Tibial artery (tissue), 4 donors: ENCODE measurements at regions not wholly inside any gene's neighbourhood (a gene's known extent, or its start where the extent isn't known, plus 50 kb on each side); places are given as distances from the start of the nearest gene placed in this dataset.

Experiments used
- DNase-seq, 2 donors: peaks; one replicate each; pipeline ENCODE4 v3.0.0-alpha.2; 2019
- H3K27ac ChIP-seq, 2 donors: fragments of 200-600 bp; sonication (generic) in 1 of 2; 1 replicate in 1 of 2; 2 replicates in 1 of 2; pipeline ENCODE4 v1.5.1; 2018 to 2019; ENCODE audit warnings: mild to moderate bottlenecking in 1 of 2
- H3K27me3 ChIP-seq, 2 donors: fragments of 200-600 bp; sonication (generic) in 1 of 2; one replicate each; pipeline versions ENCODE4 v1.5.1 to v1.6.0; 2016 to 2019
- H3K36me3 ChIP-seq, 3 donors: fragments of 200-600 bp; sonication (generic) in 2 of 3; one replicate each; pipeline ENCODE4 v1.5.1; 2016 to 2019; ENCODE audit warnings: mild to moderate bottlenecking in 2 of 3
- H3K4me1 ChIP-seq, 4 donors: fragments of 200-600 bp; sonication (generic) in 2 of 4; 1 replicate in 3 of 4; 2 replicates in 1 of 4; pipeline ENCODE4 v1.5.1; 2016 to 2019
- H3K4me3 ChIP-seq, 2 donors: fragments of 200-600 bp; sonication (generic) in 1 of 2; 1 replicate in 1 of 2; 2 replicates in 1 of 2; pipeline ENCODE4 v1.5.1; 2018 to 2019; ENCODE audit warnings: mild to moderate bottlenecking in 2 of 2
- H3K9me3 ChIP-seq, 3 donors: fragments of 200-600 bp; sonication (generic) in 1 of 3; one replicate each; pipeline ENCODE4 v1.5.1; 2016 to 2019
- intact Hi-C: fragments of 100-400 bp; cut with DNase I; formaldehyde crosslinking; loops from one replicate; pipeline ENCODE4 v1.15.0; 2023; ENCODE audit warnings: low total_unique reads
- TF ChIP-seq, protein P1 (sequence below), 2 experiments: fragments of 200-600 bp in 1 of 2; fragments of 450-650 bp in 1 of 2; IDR thresholded peaks; one replicate each; pipeline ENCODE4 v1.5.1; 2017 to 2019; ENCODE audit warnings: antibody characterized with exemption in 2 of 2, mild to moderate bottlenecking in 1 of 2, moderate library complexity in 1 of 2

DNA sequence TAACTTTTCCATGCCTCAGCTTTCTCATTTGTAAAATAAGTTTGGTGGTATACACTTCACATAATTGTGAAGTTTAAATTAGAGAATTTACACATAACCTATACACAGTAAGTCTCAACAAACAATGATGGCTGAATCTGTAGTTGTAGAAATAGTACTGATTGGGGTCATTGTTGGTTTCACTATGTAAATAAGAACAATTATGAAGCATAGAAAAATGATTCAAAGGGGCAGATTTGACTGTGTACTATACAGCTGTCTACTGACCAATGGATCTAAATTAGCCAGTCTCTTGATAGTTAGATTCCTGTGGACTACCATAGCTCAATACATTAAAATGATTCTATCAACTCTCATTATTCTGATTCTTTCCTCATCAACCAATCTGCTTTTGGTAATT is 181.1 kb upstream of the STXBP5 start:
- no peaks in the 10 kb centered on the region for H3K27me3 ChIP-seq
- H3K27ac ChIP-seq = no peak overlapping the region
- DNase-seq = no peak
- no peaks in the 10 kb centered on the region for H3K36me3 ChIP-seq
- TF ChIP-seq, protein P1, sequence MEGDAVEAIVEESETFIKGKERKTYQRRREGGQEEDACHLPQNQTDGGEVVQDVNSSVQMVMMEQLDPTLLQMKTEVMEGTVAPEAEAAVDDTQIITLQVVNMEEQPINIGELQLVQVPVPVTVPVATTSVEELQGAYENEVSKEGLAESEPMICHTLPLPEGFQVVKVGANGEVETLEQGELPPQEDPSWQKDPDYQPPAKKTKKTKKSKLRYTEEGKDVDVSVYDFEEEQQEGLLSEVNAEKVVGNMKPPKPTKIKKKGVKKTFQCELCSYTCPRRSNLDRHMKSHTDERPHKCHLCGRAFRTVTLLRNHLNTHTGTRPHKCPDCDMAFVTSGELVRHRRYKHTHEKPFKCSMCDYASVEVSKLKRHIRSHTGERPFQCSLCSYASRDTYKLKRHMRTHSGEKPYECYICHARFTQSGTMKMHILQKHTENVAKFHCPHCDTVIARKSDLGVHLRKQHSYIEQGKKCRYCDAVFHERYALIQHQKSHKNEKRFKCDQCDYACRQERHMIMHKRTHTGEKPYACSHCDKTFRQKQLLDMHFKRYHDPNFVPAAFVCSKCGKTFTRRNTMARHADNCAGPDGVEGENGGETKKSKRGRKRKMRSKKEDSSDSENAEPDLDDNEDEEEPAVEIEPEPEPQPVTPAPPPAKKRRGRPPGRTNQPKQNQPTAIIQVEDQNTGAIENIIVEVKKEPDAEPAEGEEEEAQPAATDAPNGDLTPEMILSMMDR (IDR thresholded peaks at IDR 0.05) = no peak
- H3K4me3 ChIP-seq = no peak overlapping the region
- intact Hi-C loops = no loop called here
- no peaks in the 10 kb centered on the region for H3K4me1 ChIP-seq
- no peaks in the 10 kb centered on the region for H3K9me3 ChIP-seq

DNA sequence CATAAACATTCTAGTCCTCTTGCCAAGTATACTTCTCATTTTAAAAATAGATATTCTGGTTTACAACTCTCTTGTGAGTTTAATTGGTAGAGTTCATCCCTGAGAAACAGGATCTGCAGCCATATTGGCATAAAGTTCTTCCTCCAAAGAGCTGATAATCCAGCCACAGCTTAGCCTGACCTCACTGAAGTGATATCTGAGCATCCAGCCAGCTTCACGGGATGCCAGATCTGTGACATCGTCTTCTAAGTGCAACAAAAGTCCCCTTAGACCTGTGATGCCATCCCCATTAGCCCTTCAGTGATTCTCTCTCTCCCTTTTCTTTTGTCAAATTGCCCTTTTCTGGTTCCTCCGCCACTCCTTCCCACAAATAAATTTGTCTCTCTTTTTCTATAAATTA is 180.6 kb upstream of the STXBP5 start:
- TF ChIP-seq, protein P1 (IDR thresholded peaks at IDR 0.05) = no peak
- H3K4me1 ChIP-seq = no peaks in the 10 kb centered on the region
- no peaks in the 10 kb centered on the region for H3K9me3 ChIP-seq
- no peaks in the 10 kb centered on the region for H3K27me3 ChIP-seq
- H3K4me3 ChIP-seq = no peak overlapping the region
- intact Hi-C loops = no loop called here
- DNase-seq = no peak
- H3K27ac ChIP-seq = no peak overlapping the region
- no peaks in the 10 kb centered on the region for H3K36me3 ChIP-seq

DNA sequence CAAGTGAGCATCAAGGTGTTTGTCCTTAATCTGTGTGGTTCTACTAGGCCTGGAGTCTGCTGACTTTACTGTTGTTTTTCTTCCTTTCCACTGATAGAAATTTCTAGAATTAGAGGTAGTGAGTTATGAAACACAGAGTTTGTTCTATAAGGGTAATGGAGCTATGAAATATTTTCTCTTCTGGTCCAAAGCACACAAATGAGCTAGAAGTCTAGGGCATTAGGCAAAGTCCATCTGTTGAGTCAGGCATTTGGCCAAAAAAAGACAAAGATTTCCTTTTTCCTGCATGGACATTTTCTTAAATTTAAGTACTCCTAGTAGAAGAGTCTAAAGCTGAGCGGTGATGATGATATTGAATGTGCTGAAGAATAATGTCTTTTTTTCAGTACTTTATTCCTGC is 174.3 kb upstream of the STXBP5 start:
- Histone ChIP-seq H3K4me1 (no peaks in the 10 kb centered on the region), H3K27ac (no peak overlapping the region), H3K27me3 (no peaks in the 10 kb centered on the region), H3K36me3 (no peaks in the 10 kb centered on the region), H3K9me3 (no peaks in the 10 kb centered on the region), H3K4me3 (no peak overlapping the region)
- intact Hi-C loops = no loop called here
- TF ChIP-seq, protein P1 (IDR thresholded peaks at IDR 0.05) = no peak
- DNase-seq = no peak

DNA sequence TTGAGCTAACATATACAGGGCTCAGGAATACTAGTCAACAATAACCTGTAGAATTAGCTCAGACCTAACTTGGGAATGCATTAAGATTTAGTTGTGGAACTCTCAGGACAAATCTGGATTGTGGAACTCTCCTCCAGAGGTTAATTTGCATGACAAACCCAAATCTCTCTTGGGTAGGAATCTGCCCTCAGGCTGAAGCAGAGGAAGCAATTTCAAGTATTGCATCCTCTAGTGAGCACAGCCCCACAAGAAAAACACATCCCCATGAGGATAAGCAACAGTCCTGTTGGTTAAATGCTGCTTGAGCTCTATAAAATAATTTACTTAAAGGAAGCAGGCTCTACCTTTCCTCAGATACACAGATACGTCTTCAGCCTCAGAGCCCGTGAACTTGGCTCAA is 170.9 kb upstream of the STXBP5 start:
- Histone ChIP-seq H3K27me3 (no peaks in the 10 kb centered on the region), H3K4me1 (no peaks in the 10 kb centered on the region), H3K27ac (no peak overlapping the region), H3K36me3 (no peaks in the 10 kb centered on the region), H3K9me3 (no peaks in the 10 kb centered on the region), H3K4me3 (no peak overlapping the region)
- no peak for DNase-seq
- intact Hi-C loops = no loop called here
- TF ChIP-seq, protein P1 (IDR thresholded peaks at IDR 0.05) = no peak

DNA sequence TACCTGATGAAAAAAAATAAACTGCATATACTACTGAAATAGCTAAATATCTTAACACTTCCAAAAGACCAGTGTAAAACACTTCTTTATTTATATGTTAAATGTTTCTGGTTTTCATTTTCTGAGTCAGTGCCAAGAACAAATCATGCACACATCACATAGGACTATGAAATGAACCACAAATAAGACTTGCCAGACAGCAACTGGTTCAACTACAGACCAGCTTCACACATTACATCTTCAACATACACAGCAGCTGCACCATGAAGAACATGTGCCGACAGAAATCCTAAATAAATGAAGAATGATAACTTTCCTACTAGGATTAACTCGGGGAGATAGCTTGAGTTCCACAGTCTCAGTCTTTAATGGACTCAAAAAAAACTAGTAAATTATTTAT is 168.3 kb upstream of the STXBP5 start:
- TF ChIP-seq, protein P1 (IDR thresholded peaks at IDR 0.05) = no peak
- no peak overlapping the region for H3K27ac ChIP-seq
- H3K4me3 ChIP-seq = no peak overlapping the region
- H3K9me3 ChIP-seq = no peaks in the 10 kb centered on the region
- no peaks in the 10 kb centered on the region for H3K36me3 ChIP-seq
- no peaks in the 10 kb centered on the region for H3K4me1 ChIP-seq
- H3K27me3 ChIP-seq = no peaks in the 10 kb centered on the region
- no peak for DNase-seq
- intact Hi-C loops = no loop called here

DNA sequence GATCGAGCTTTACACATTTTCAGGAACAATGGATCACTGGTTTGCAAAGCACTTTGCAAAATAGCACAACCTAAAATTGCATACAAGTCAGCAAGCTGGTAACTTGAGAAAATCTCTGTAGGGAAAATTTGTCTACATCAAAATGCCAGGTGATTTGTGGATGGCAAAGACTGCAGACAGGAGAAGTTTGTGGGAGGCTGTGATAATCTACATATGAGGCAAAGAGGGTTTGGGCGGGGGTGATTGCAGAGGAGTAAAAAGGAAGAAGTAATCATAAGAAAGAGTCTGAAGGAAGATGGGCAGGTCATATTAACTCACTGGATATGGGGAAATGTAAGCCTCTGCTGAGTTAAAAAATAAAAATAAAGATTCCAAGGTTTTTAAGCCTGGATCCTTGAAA is 166.3 kb upstream of the STXBP5 start:
- H3K36me3 ChIP-seq = no peaks in the 10 kb centered on the region
- TF ChIP-seq, protein P1 (IDR thresholded peaks at IDR 0.05) = no peak
- H3K9me3 ChIP-seq = no peaks in the 10 kb centered on the region
- intact Hi-C loops = no loop called here
- H3K4me1 ChIP-seq = no peaks in the 10 kb centered on the region
- H3K27me3 ChIP-seq = no peaks in the 10 kb centered on the region
- DNase-seq = no peak
- H3K27ac ChIP-seq = no peak overlapping the region
- no peak overlapping the region for H3K4me3 ChIP-seq
